Breast epithelium (tissue), 4 donors: ENCODE measurements at regions not wholly inside any gene's neighbourhood (a gene's known extent, or its start where the extent isn't known, plus 50 kb on each side); places are given as distances from the start of the nearest gene placed in this dataset.

Experiments
- DNase-seq, 2 donors: peaks; one replicate each; pipeline ENCODE4 v3.0.0-alpha.2; 2019; ENCODE audit warnings: low spot score in 2 of 2
- H3K27ac ChIP-seq, 2 donors: fragments of 200-600 bp; sonication (generic) in 1 of 2; one replicate each; pipeline ENCODE4 v1.5.1; 2016 to 2019; ENCODE audit warnings: mild to moderate bottlenecking in 1 of 2
- H3K27me3 ChIP-seq, 2 donors: fragments of 200-600 bp; sonication (generic) in 1 of 2; one replicate each; pipeline versions ENCODE4 v1.5.1 to v1.6.0; 2017 to 2019; ENCODE audit warnings: control low read depth in 1 of 2, mild to moderate bottlenecking in 1 of 2
- H3K36me3 ChIP-seq: fragments of 200-600 bp; one replicate; pipeline ENCODE4 v1.5.1; 2019
- H3K4me1 ChIP-seq, 2 donors: fragments of 200-600 bp; sonication (generic); one replicate each; pipeline ENCODE4 v1.5.1; 2016 to 2019; ENCODE audit warnings: control low read depth in 1 of 2
- H3K4me3 ChIP-seq, 3 donors: fragments of 200-600 bp; sonication (generic); 1 replicate in 2 of 3; 2 replicates in 1 of 3; pipeline ENCODE4 v1.5.1; 2016 to 2019; ENCODE audit warnings: mild to moderate bottlenecking in 3 of 3, moderate library complexity in 2 of 3
- H3K9me3 ChIP-seq, 2 donors: fragments of 200-600 bp; sonication (generic) in 1 of 2; one replicate each; pipeline ENCODE4 v1.5.1; 2016 to 2019; ENCODE audit warnings: control low read depth in 1 of 2
- POLR2A ChIP-seq: fragments of 450-650 bp; IDR thresholded peaks from one replicate; pipeline ENCODE4 v1.6.1; 2016; ENCODE audit warnings: antibody characterized with exemption, mild to moderate bottlenecking, moderate library complexity
- POLR2AphosphoS5 ChIP-seq, 3 donors: sonication (generic); formaldehyde crosslinking; IDR thresholded peaks; one replicate each; pipeline ENCODE4 v1.6.1; 2017; ENCODE audit warnings: antibody characterized with exemption in 3 of 3
- intact Hi-C: fragments of 100-400 bp; cut with DNase I; formaldehyde crosslinking; loops from one replicate; pipeline ENCODE4 v1.15.1; 2023; ENCODE audit warnings: low total_unique reads
- TF ChIP-seq, protein P1 (sequence below), 3 donors: fragments of 450-650 bp; IDR thresholded peaks; one replicate each; pipeline ENCODE4 v1.5.1; 2016 to 2017; ENCODE audit warnings: antibody characterized with exemption in 3 of 3, mild to moderate bottlenecking in 3 of 3, moderate library complexity in 3 of 3

DNA sequence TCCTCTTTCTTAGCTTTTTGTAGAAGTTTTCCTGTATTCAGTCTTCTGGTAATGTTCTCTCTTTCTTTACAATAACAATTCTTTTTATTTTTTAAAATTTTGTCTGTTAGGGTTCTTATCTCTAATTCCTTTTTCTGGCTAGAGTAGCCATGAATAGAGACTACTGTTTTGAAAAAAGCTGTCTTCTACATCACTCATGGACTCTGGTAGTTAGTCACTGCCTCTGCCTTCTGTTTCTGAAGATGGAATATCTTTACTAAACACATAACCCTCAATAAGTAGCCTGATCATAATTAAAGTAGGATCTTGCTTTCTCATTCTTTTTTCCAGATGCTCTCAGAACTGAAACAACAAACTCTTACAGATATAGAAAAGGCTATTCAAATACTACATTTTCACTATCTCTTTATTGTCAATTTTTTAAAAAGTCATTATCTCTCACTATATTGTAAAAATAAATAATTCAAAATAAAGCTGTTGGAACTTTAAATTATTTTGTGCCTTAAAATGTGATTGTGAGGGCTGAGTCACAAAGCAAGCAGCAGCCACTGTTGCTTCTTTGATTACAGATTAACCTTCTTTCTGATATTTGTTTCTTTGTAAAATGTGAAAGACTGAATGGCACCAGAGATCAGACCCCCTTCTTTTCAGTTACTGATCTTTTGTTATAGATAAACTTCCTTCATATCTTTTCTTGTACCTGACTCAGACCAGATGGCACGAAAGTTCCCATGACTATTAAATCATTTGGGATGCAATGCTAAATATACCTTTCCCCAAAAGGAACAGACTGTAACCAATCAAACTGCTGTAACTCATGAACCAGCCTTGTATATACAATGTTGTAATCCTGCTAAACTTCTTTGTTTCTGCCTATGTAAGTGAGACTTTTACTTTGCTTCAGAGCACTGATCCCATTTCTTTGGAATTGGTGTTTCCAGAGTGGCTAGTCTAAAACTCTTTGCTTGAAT, 1159.5 kb downstream of the IGSF11 start:
- intact Hi-C loops: no loop called here
- H3K27ac ChIP-seq: no peak overlapping the region
- DNase-seq: no peak
- H3K9me3 ChIP-seq: no peaks in the 10 kb centered on the region
- no peaks in the 10 kb centered on the region for H3K27me3 ChIP-seq
- no peaks in the 10 kb centered on the region for H3K36me3 ChIP-seq
- H3K4me1 ChIP-seq: no peaks in the 10 kb centered on the region
- no peak for TF ChIP-seq POLR2A
- no peak for TF ChIP-seq POLR2AphosphoS5 (IDR thresholded peaks at IDR 0.05)
- TF ChIP-seq, protein P1, sequence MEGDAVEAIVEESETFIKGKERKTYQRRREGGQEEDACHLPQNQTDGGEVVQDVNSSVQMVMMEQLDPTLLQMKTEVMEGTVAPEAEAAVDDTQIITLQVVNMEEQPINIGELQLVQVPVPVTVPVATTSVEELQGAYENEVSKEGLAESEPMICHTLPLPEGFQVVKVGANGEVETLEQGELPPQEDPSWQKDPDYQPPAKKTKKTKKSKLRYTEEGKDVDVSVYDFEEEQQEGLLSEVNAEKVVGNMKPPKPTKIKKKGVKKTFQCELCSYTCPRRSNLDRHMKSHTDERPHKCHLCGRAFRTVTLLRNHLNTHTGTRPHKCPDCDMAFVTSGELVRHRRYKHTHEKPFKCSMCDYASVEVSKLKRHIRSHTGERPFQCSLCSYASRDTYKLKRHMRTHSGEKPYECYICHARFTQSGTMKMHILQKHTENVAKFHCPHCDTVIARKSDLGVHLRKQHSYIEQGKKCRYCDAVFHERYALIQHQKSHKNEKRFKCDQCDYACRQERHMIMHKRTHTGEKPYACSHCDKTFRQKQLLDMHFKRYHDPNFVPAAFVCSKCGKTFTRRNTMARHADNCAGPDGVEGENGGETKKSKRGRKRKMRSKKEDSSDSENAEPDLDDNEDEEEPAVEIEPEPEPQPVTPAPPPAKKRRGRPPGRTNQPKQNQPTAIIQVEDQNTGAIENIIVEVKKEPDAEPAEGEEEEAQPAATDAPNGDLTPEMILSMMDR (IDR thresholded peaks at IDR 0.05): no peak
- H3K4me3 ChIP-seq: no peak overlapping the region

GRCh38 chr3:117875887-117876286, 1158.8 kb downstream of the IGSF11 start:
- Histone ChIP-seq H3K27ac (no peak overlapping the region), H3K27me3 (no peaks in the 10 kb centered on the region), H3K4me3 (no peak overlapping the region), H3K9me3 (no peaks in the 10 kb centered on the region), H3K4me1 (no peaks in the 10 kb centered on the region), H3K36me3 (no peaks in the 10 kb centered on the region)
- no peak for DNase-seq
- intact Hi-C loops: no loop called here
- TF ChIP-seq, protein P1 (IDR thresholded peaks at IDR 0.05): no peak
- TF ChIP-seq POLR2AphosphoS5 (IDR thresholded peaks at IDR 0.05) (no peak), POLR2A (no peak)

DNA sequence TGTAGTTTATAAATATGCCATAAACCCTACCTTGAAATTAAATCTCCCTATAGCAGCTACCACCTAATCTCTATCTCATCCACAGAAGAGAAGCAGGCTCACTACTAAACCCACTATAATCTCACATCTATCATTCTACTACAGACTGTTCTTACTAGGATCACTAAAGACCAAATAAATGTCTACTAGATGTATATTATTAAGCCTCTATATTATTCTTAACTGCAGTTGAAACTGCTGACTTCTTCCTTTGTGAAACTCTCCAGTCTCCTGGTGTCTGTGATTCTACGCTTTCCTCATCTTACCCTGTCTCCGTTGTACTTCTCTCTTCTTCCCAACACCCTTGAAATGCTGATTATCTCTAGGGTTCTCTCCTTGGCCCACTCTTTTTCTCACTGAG, 1154.0 kb downstream of the IGSF11 start:
- H3K9me3 ChIP-seq: no peaks in the 10 kb centered on the region
- no peaks in the 10 kb centered on the region for H3K36me3 ChIP-seq
- intact Hi-C loops: no loop called here
- DNase-seq: no peak
- no peak overlapping the region for H3K27ac ChIP-seq
- H3K4me3 ChIP-seq: no peak overlapping the region
- no peaks in the 10 kb centered on the region for H3K4me1 ChIP-seq
- no peaks in the 10 kb centered on the region for H3K27me3 ChIP-seq
- TF ChIP-seq POLR2AphosphoS5 (IDR thresholded peaks at IDR 0.05) (no peak), POLR2A (no peak)
- TF ChIP-seq, protein P1 (IDR thresholded peaks at IDR 0.05): no peak

DNA sequence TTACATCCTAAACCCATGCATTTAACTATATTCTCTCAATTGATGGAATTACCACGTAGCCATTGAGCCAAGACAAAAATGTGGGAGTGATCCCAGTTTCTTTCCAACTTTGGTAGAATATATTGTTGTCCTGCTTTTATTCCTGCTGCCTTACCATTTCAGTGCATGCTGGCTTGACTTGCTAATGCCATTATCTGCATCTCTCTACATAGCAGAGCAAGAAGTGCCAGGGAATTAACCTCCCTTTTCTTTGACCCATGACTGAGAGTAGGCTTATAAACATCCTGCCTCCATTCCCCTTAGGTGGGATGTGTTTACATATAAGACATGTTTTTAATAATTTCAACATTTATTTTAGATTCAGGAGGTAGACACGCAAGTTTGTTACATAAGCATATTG, 1153.4 kb downstream of the IGSF11 start:
- intact Hi-C loops: no loop called here
- TF ChIP-seq POLR2A (no peak), POLR2AphosphoS5 (IDR thresholded peaks at IDR 0.05) (no peak)
- TF ChIP-seq, protein P1 (IDR thresholded peaks at IDR 0.05): no peak
- Histone ChIP-seq H3K27ac (no peak overlapping the region), H3K9me3 (no peaks in the 10 kb centered on the region), H3K36me3 (no peaks in the 10 kb centered on the region), H3K27me3 (no peaks in the 10 kb centered on the region), H3K4me3 (no peak overlapping the region), H3K4me1 (no peaks in the 10 kb centered on the region)
- no peak for DNase-seq

DNA sequence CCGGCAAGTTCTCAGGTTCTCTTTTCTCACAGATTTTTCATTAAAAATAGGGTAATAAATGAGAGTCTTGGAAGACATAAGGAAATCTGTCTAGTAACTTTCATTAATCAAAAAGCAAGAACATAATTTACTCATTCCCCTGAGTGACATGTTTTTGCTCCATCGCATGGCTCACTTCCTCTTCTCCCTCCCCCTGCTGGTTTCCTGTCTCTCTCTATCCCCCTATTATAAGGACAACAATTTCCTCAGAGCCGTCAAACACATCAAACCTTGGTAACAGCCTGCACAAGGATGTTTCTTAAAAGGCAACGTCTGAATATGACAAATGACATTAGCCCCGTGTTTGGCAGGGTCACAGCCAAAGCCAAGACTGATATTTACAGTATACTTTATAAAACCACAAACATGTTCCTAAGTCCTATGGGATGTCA, 1149.6 kb downstream of the IGSF11 start:
- TF ChIP-seq, protein P1 (IDR thresholded peaks at IDR 0.05): no peak
- no peak for TF ChIP-seq POLR2A
- no peak for TF ChIP-seq POLR2AphosphoS5 (IDR thresholded peaks at IDR 0.05)
- Histone ChIP-seq H3K4me1 (no peaks in the 10 kb centered on the region), H3K27ac (no peak overlapping the region), H3K36me3 (no peaks in the 10 kb centered on the region), H3K4me3 (no peak overlapping the region), H3K27me3 (no peaks in the 10 kb centered on the region), H3K9me3 (no peaks in the 10 kb centered on the region)
- intact Hi-C loops: no loop called here
- DNase-seq: no peak
